HEK293T (cell line): ENCODE measurements at regions not wholly inside any gene's neighbourhood (a gene's known extent, or its start where the extent isn't known, plus 50 kb on each side); places are given as distances from the start of the nearest gene placed in this dataset.

Source experiments
- CTCF ChIA-PET: fragments of 350-600 bp; formaldehyde crosslinking; extraction: SDS; loops from one replicate; lab custom pipeline; 2021; ENCODE audit warnings: antibody characterized with exemption, inconsistent platforms; lab: Yijun Ruan, JAX
- POLR2A ChIA-PET: fragments of 350-600 bp; formaldehyde crosslinking; extraction: SDS; loops from one replicate; lab custom pipeline; 2020; ENCODE audit warnings: antibody characterized with exemption, inconsistent platforms; lab: Yijun Ruan, JAX
- DNase-seq: peaks from one replicate; pipeline ENCODE4 v3.0.0; 2012; ENCODE audit warnings: mixed read lengths; ENCODE audit errors: extremely low spot score
- ARNT ChIP-seq: fragments of 450-650 bp; IDR thresholded peaks from 2 replicates; pipeline ENCODE4 v1.6.1; 2017; ENCODE audit warnings: mild to moderate bottlenecking
- BHLHE40 ChIP-seq: fragments of 450-650 bp; IDR thresholded peaks from 2 replicates; pipeline ENCODE4 v1.6.1; 2016; ENCODE audit warnings: mild to moderate bottlenecking, moderate library complexity, borderline replicate concordance
- CTBP1 ChIP-seq: fragments of 450-650 bp; IDR thresholded peaks from 2 replicates; pipeline ENCODE4 v1.6.1; 2016; ENCODE audit warnings: borderline replicate concordance
- ELF4 ChIP-seq: fragments of 450-650 bp; IDR thresholded peaks from 2 replicates; pipeline ENCODE4 v1.6.1; 2017; ENCODE audit warnings: antibody characterized with exemption
- FOXA1 ChIP-seq: fragments of 450-650 bp; IDR thresholded peaks from 2 replicates; pipeline ENCODE4 v1.6.1; 2016; ENCODE audit warnings: mild to moderate bottlenecking
- FOXK2 ChIP-seq: fragments of 450-650 bp; IDR thresholded peaks from 2 replicates; pipeline ENCODE4 v1.6.1; 2016; ENCODE audit warnings: mild to moderate bottlenecking
- FOXM1 ChIP-seq: fragments of 450-650 bp; IDR thresholded peaks from 2 replicates; pipeline ENCODE4 v1.6.1; 2017; ENCODE audit warnings: mild to moderate bottlenecking, borderline replicate concordance
- HDGF ChIP-seq: fragments of 450-650 bp; IDR thresholded peaks from 2 replicates; pipeline ENCODE4 v1.6.1; 2017; ENCODE audit warnings: antibody characterized with exemption, borderline replicate concordance
- L3MBTL2 ChIP-seq: fragments of 450-650 bp; conservative IDR thresholded peaks from 2 replicates; pipeline ENCODE4 v1.6.1; 2016; ENCODE audit warnings: mild to moderate bottlenecking
- LEF1 ChIP-seq: fragments of 450-650 bp; IDR thresholded peaks from 2 replicates; pipeline ENCODE4 v1.6.1; 2017; ENCODE audit warnings: mild to moderate bottlenecking, borderline replicate concordance
- NFRKB ChIP-seq: fragments of 450-650 bp; IDR thresholded peaks from 2 replicates; pipeline ENCODE4 v1.6.1; 2016; ENCODE audit warnings: mild to moderate bottlenecking, moderate library complexity
- PKNOX1 ChIP-seq: fragments of 450-650 bp; IDR thresholded peaks from 2 replicates; pipeline ENCODE4 v1.6.1; 2016
- SP1 ChIP-seq: fragments of 450-650 bp; IDR thresholded peaks from 2 replicates; pipeline ENCODE4 v1.6.1; 2017
- SUZ12 ChIP-seq: fragments of 450-650 bp; IDR thresholded peaks from 2 replicates; pipeline ENCODE4 v1.6.1; 2016; ENCODE audit warnings: mild to moderate bottlenecking
- TARDBP ChIP-seq: fragments of 450-650 bp; IDR thresholded peaks from 2 replicates; pipeline ENCODE4 v1.6.1; 2016
- ZNF384 ChIP-seq: fragments of 450-650 bp; IDR thresholded peaks from 2 replicates; pipeline ENCODE4 v1.6.1; 2016

GRCh38 chr4:13933191-13933590 is 305.7 kb upstream of the BOD1L1 start:
- POLR2A ChIA-PET = no interaction called here

GRCh38 chr4:13938299-13938698 is 310.8 kb upstream of the BOD1L1 start:
- POLR2A ChIA-PET = no interaction called here
- no peak for DNase-seq
- CTCF ChIA-PET = no interaction called here
- TF ChIP-seq FOXK2 (no peak), L3MBTL2 (no peak), NFRKB (no peak)

More at GRCh38 chr4:13933191-13933590, 305.7 kb upstream of the BOD1L1 start:
- CTCF ChIA-PET = no interaction called here
- no peak for TF ChIP-seq NFRKB
- TF ChIP-seq HDGF = no peak
- TF ChIP-seq ZNF384 = no peak
- TF ChIP-seq L3MBTL2 = no peak
- TF ChIP-seq CTBP1 = no peak
- TF ChIP-seq ARNT = no peak
- TF ChIP-seq FOXK2 = no peak
- TF ChIP-seq FOXM1 = no peak
- no peak for TF ChIP-seq SUZ12
- no peak for TF ChIP-seq SP1
- no peak for TF ChIP-seq TARDBP
- TF ChIP-seq LEF1 = no peak
- no peak for TF ChIP-seq PKNOX1
- DNase-seq = no peak

GRCh38 chr4:13940921-13941320 is 313.4 kb upstream of the BOD1L1 start:
- no peak for DNase-seq
- CTCF ChIA-PET = no interaction called here
- POLR2A ChIA-PET = no interaction called here
- no peak for TF ChIP-seq SP1

GRCh38 chr4:13942977-13943376 is 315.5 kb upstream of the BOD1L1 start:
- CTCF ChIA-PET = no interaction called here

GRCh38 chr4:13944095-13944511 is 316.6 kb upstream of the BOD1L1 start:
- TF ChIP-seq BHLHE40 (no peak), FOXA1 (no peak), ELF4 (no peak), FOXM1 (no peak), NFRKB (no peak), LEF1 (no peak)
- POLR2A ChIA-PET = no interaction called here
- CTCF ChIA-PET = no interaction called here
- no peak for DNase-seq

More at GRCh38 chr4:13942977-13943376, 315.5 kb upstream of the BOD1L1 start:
- TF ChIP-seq HDGF = no peak
- POLR2A ChIA-PET = no interaction called here
- DNase-seq = no peak

GRCh38 chr4:13947921-13948320 is 320.4 kb upstream of the BOD1L1 start:
- POLR2A ChIA-PET = no interaction called here
- CTCF ChIA-PET = no interaction called here
- no peak for DNase-seq

GRCh38 chr4:13950491-13950890 is 323.0 kb upstream of the BOD1L1 start:
- DNase-seq = no peak
- ChIA-PET POLR2A (no interaction called here), CTCF (no interaction called here)
- TF ChIP-seq LEF1 = no peak
- no peak for TF ChIP-seq FOXA1
- no peak for TF ChIP-seq BHLHE40
- TF ChIP-seq SP1 = no peak
- no peak for TF ChIP-seq ELF4
- no peak for TF ChIP-seq SUZ12
- TF ChIP-seq NFRKB = no peak
- TF ChIP-seq ZNF384 = no peak
- no peak for TF ChIP-seq PKNOX1

More at GRCh38 chr4:13947921-13948320, 320.4 kb upstream of the BOD1L1 start:
- TF ChIP-seq NFRKB = no peak
- TF ChIP-seq ARNT = no peak
- TF ChIP-seq ELF4 = no peak
- no peak for TF ChIP-seq CTBP1
- TF ChIP-seq TARDBP = no peak
- TF ChIP-seq LEF1 = no peak
- TF ChIP-seq HDGF = no peak
- TF ChIP-seq SP1 = no peak
- no peak for TF ChIP-seq FOXK2
- no peak for TF ChIP-seq FOXA1
- TF ChIP-seq PKNOX1 = no peak
- TF ChIP-seq FOXM1 = no peak
- TF ChIP-seq ZNF384 = no peak
- no peak for TF ChIP-seq BHLHE40
- no peak for TF ChIP-seq L3MBTL2
- no peak for TF ChIP-seq SUZ12
